ENCODE measurements at regions not wholly inside any gene's neighbourhood (a gene's known extent, or its start where the extent isn't known, plus 50 kb on each side); places are given as distances from the start of the nearest gene placed in this dataset.
"Not testable (repeated sequence)": the region's sequence is repeated elsewhere in the genome, so short reads cannot be mapped to it uniquely, and the experiment has no call there.

DNA sequence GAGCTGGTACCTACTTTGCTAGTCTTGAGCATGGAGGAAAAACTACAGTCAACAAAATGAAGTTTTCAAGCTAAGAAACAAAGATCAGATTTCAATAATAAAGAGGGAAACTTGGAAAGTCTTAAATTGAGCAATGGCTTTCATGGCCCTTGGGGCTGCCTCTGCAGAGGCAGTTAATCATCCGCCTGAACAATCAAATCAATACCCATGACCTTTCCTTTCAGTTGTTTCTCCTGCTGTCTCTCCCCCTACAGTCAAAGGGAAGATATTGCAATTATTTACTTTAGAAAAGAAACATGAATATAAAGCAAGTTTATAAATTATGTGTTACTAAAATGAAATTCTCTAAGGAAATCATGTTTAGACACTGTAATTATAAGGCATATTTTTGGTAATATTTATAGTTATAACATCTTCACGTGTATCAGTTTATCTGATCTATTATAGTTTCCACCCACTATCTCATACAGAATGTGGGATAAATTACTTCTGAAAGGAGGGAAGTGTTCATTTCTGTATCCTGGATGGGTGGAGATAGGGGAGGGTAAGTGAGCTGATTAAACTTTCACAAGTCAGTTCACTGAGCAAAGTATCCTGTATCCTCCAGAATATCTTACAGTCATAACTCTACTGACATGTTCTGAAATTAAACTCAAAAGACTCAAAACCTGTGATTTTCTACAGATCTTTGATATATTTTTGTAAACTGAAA is 72.4 kb upstream of the TSC22D1 start:
- Histone ChIP-seq H2AFZ (ENCODE audit: low read depth, low read length) (no peak overlapping the region), H3K4me2 (ENCODE audit: low read length) (no peak overlapping the region), H3K9me3 (ENCODE audit: insufficient read depth, low read depth, low read length) (no peaks in the 10 kb centered on the region), H3K36me3 (ENCODE audit: insufficient read depth, low read length) (no peaks in the 10 kb centered on the region), H3K4me3 (ENCODE audit: insufficient read depth, low read depth, low read length) (no peak overlapping the region), H3K27me3 (ENCODE audit: insufficient read depth, low read length) (no peaks in the 10 kb centered on the region), H3K27ac (ENCODE audit: low read depth, low read length) (no peak overlapping the region), H3K79me2 (ENCODE audit: insufficient read depth, low read length) (no peaks in the 10 kb centered on the region), H3K4me1 (ENCODE audit: insufficient read depth, low read length) (no peaks in the 10 kb centered on the region), H4K20me1 (ENCODE audit: insufficient read depth, low read length) (no peaks in the 10 kb centered on the region), H3K9ac (ENCODE audit: low read length) (no peak overlapping the region)
- FAIRE-seq (no peak), DNase-seq (ENCODE audit: low read depth) (no peak)
- H3K4me3 Mint-ChIP-seq (ENCODE audit: unreplicated experiment) = no peak overlapping the region
- H3K4me1 Mint-ChIP-seq (ENCODE audit: low read depth, unreplicated experiment) = peaks cover 5% of the 10 kb centered on the region
- TF ChIP-seq EZH2 (IDR thresholded peaks at IDR 0.05; ENCODE audit: insufficient read depth, low read length) = no peak
- TF ChIP-seq, protein P1, sequence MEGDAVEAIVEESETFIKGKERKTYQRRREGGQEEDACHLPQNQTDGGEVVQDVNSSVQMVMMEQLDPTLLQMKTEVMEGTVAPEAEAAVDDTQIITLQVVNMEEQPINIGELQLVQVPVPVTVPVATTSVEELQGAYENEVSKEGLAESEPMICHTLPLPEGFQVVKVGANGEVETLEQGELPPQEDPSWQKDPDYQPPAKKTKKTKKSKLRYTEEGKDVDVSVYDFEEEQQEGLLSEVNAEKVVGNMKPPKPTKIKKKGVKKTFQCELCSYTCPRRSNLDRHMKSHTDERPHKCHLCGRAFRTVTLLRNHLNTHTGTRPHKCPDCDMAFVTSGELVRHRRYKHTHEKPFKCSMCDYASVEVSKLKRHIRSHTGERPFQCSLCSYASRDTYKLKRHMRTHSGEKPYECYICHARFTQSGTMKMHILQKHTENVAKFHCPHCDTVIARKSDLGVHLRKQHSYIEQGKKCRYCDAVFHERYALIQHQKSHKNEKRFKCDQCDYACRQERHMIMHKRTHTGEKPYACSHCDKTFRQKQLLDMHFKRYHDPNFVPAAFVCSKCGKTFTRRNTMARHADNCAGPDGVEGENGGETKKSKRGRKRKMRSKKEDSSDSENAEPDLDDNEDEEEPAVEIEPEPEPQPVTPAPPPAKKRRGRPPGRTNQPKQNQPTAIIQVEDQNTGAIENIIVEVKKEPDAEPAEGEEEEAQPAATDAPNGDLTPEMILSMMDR (IDR thresholded peaks at IDR 0.05; ENCODE audit: insufficient read depth, low read depth, low read length) = peak; percentile 11
- peaks cover 2% of the 10 kb centered on the region for H3K27me3 Mint-ChIP-seq (ENCODE audit: low read depth, unreplicated experiment)
- peaks cover 5% of the 10 kb centered on the region for H3K9me3 Mint-ChIP-seq (ENCODE audit: unreplicated experiment)
- H3K27ac Mint-ChIP-seq (ENCODE audit: unreplicated experiment) = no peak overlapping the region
- H3K36me3 Mint-ChIP-seq (ENCODE audit: low read depth, unreplicated experiment) = no peaks in the 10 kb centered on the region

DNA sequence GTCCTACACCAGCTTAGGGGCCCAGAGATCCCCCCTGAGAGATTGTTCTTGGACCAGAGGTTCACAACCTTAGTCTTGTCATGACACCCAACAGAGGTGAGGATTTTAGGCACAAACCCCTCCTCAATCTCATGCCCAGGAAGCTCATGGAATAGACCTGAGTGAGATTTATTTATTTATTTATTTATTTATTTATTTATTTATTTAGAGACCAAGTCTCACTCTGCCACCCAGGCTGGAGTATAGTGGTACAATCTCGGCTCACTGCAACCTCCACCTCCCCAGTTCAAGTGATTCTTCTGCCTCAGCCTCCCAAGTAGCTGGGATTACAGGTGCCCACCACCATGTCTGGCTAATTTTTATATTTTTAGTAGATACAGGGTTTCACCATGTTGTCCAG is 71.4 kb upstream of the TSC22D1 start:
- not testable (repeated sequence) for H3K4me3 Mint-ChIP-seq (ENCODE audit: unreplicated experiment); H3K36me3 Mint-ChIP-seq (ENCODE audit: low read depth, unreplicated experiment); H3K27ac Mint-ChIP-seq (ENCODE audit: unreplicated experiment); H4K20me1 ChIP-seq (ENCODE audit: insufficient read depth, low read length); H3K9me3 Mint-ChIP-seq (ENCODE audit: unreplicated experiment); H3K27me3 Mint-ChIP-seq (ENCODE audit: low read depth, unreplicated experiment); H3K4me3 ChIP-seq (ENCODE audit: insufficient read depth, low read depth, low read length); H3K4me2 ChIP-seq (ENCODE audit: low read length); H3K36me3 ChIP-seq (ENCODE audit: insufficient read depth, low read length); H3K27ac ChIP-seq (ENCODE audit: low read depth, low read length); FAIRE-seq; H3K4me1 Mint-ChIP-seq (ENCODE audit: low read depth, unreplicated experiment); H3K9ac ChIP-seq (ENCODE audit: low read length); DNase-seq (ENCODE audit: low read depth); H3K27me3 ChIP-seq (ENCODE audit: insufficient read depth, low read length); H3K79me2 ChIP-seq (ENCODE audit: insufficient read depth, low read length); H3K9me3 ChIP-seq (ENCODE audit: insufficient read depth, low read depth, low read length); H2AFZ ChIP-seq (ENCODE audit: low read depth, low read length); H3K4me1 ChIP-seq (ENCODE audit: insufficient read depth, low read length)

DNA sequence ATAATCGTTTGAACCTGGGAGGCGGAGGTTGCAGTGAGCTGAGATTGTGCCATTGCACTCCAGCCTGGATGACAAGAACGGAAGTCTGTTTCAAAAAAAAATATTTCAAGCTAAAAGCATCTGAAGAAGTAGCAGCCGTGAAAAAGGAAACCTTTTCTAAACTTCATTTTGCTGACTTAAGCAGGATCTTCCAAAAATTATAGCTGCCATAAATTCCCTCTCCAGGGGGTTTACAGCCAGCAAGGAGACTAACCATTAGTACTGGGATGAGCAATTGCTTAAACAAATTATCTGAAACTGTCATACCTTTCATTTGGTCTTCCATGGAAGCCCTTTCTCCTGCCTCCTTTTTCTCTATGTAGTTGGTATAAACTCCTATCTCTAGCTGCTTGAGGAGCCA is 69.9 kb upstream of the TSC22D1 start:
- Mint-ChIP-seq H3K27ac (ENCODE audit: unreplicated experiment) (no peak overlapping the region), H3K36me3 (ENCODE audit: low read depth, unreplicated experiment) (no peaks in the 10 kb centered on the region), H3K4me3 (ENCODE audit: unreplicated experiment) (no peak overlapping the region), H3K27me3 (ENCODE audit: low read depth, unreplicated experiment) (no peaks in the 10 kb centered on the region), H3K9me3 (ENCODE audit: unreplicated experiment) (peaks cover 5% of the 10 kb centered on the region), H3K4me1 (ENCODE audit: low read depth, unreplicated experiment) (peaks cover 3% of the 10 kb centered on the region)
- Histone ChIP-seq H2AFZ (ENCODE audit: low read depth, low read length) (no peak overlapping the region), H3K9ac (ENCODE audit: low read length) (no peak overlapping the region), H3K4me1 (ENCODE audit: insufficient read depth, low read length) (no peaks in the 10 kb centered on the region), H4K20me1 (ENCODE audit: insufficient read depth, low read length) (no peaks in the 10 kb centered on the region), H3K27ac (ENCODE audit: low read depth, low read length) (no peak overlapping the region), H3K9me3 (ENCODE audit: insufficient read depth, low read depth, low read length) (no peaks in the 10 kb centered on the region), H3K79me2 (ENCODE audit: insufficient read depth, low read length) (no peaks in the 10 kb centered on the region), H3K36me3 (ENCODE audit: insufficient read depth, low read length) (no peaks in the 10 kb centered on the region), H3K4me3 (ENCODE audit: insufficient read depth, low read depth, low read length) (no peak overlapping the region), H3K4me2 (ENCODE audit: low read length) (no peak overlapping the region), H3K27me3 (ENCODE audit: insufficient read depth, low read length) (no peaks in the 10 kb centered on the region)
- DNase-seq (ENCODE audit: low read depth) = no peak
- TF ChIP-seq EZH2 (IDR thresholded peaks at IDR 0.05; ENCODE audit: insufficient read depth, low read length) = no peak
- TF ChIP-seq, protein P1 (IDR thresholded peaks at IDR 0.05; ENCODE audit: insufficient read depth, low read depth, low read length) = no peak
- FAIRE-seq = no peak
